Pulmonary artery endothelial cell (primary cell): ENCODE measurements at regions not wholly inside any gene's neighbourhood (a gene's known extent, or its start where the extent isn't known, plus 50 kb on each side); places are given as distances from the start of the nearest gene placed in this dataset.
"Not testable (repeated sequence)": the region's sequence is repeated elsewhere in the genome, so short reads cannot be mapped to it uniquely, and the experiment has no call there.

Experiments used
- DNase-seq: peaks from one replicate; pipeline ENCODE4 v3.0.0-alpha.2; 2011; ENCODE audit warnings: low read depth, low spot score

- DNase-seq, result no peak
These were observed 67.9 kb downstream of the TBX3 start for GRCh38 chr12:114616081-114616480.

- DNase-seq, result no peak
These were observed 69.9 kb downstream of the TBX3 start for GRCh38 chr12:114614040-114614439.

GRCh38 chr12:114612062-114612461 is 71.9 kb downstream of the TBX3 start:
- DNase-seq, result no peak

- no peak for DNase-seq
These were observed 72.6 kb downstream of the TBX3 start for GRCh38 chr12:114611145-114612018.

- DNase-seq, result no peak
These were observed 75.5 kb downstream of the TBX3 start for GRCh38 chr12:114608509-114608908.

GRCh38 chr12:114605918-114606317 is 78.1 kb downstream of the TBX3 start:
- DNase-seq, result no peak

- DNase-seq, result no peak
These were observed 79.4 kb downstream of the TBX3 start for GRCh38 chr12:114604606-114605005.

GRCh38 chr12:114600584-114600983 is 83.4 kb downstream of the TBX3 start:
- not testable (repeated sequence) for DNase-seq

GRCh38 chr12:114598111-114598510 is 85.9 kb downstream of the TBX3 start:
- no peak for DNase-seq

- DNase-seq, result no peak
These were observed 91.0 kb downstream of the TBX3 start for GRCh38 chr12:114592946-114593345.

- DNase-seq, result no peak
These were observed 95.9 kb downstream of the TBX3 start for GRCh38 chr12:114588061-114588460.

- DNase-seq, result no peak
These were observed 103.7 kb downstream of the TBX3 start for GRCh38 chr12:114580306-114580705.

GRCh38 chr12:114579389-114579788 is 104.6 kb downstream of the TBX3 start:
- DNase-seq, result no peak

GRCh38 chr12:114562654-114563053 is 121.3 kb downstream of the TBX3 start:
- no peak for DNase-seq

- DNase-seq, result no peak
These were observed 128.5 kb downstream of the TBX3 start for GRCh38 chr12:114555451-114555850.

- DNase-seq, result no peak
These were observed 136.3 kb downstream of the TBX3 start for GRCh38 chr12:114547636-114548035.

GRCh38 chr12:114530417-114530816 is 124.5 kb upstream of the TBX5 start:
- no peak for DNase-seq

GRCh38 chr12:114529966-114530365 is 124.0 kb upstream of the TBX5 start:
- DNase-seq, result no peak

GRCh38 chr12:114528766-114529165 is 122.8 kb upstream of the TBX5 start:
- DNase-seq, result no peak

GRCh38 chr12:114521160-114521559 is 115.2 kb upstream of the TBX5 start:
- DNase-seq, result not testable (repeated sequence)

GRCh38 chr12:114512351-114512750 is 106.4 kb upstream of the TBX5 start:
- DNase-seq, result no peak

GRCh38 chr12:114508529-114509129 is 102.7 kb upstream of the TBX5 start:
- DNase-seq, result peak; percentile 26

GRCh38 chr12:114506651-114507050 is 100.7 kb upstream of the TBX5 start:
- DNase-seq, result no peak
